Lung (tissue), 11 donors: ENCODE measurements at regions not wholly inside any gene's neighbourhood (a gene's known extent, or its start where the extent isn't known, plus 50 kb on each side); places are given as distances from the start of the nearest gene placed in this dataset.

ENCODE experiments used
- ATAC-seq: fragments of 200-7000 bp; cut with Tn5 transposase; one replicate; pipeline ENCODE4 v1.9.1; 2020; ENCODE audit warnings: moderate number of reproducible peaks; ENCODE audit not compliant: insufficient read depth, low FRiP score
- DNase-seq, 3 donors: peaks; one replicate each; pipeline ENCODE4 v3.0.0-alpha.2; 2013 to 2017
- H3K27ac ChIP-seq, 2 donors: one replicate each; pipeline ENCODE4 v1.5.1; 2013; ENCODE audit warnings: mild to moderate bottlenecking in 2 of 2, moderate library complexity in 2 of 2, control low read depth in 1 of 2, inconsistent platforms in 1 of 2, low read depth in 1 of 2, low read length in 1 of 2
- H3K27me3 ChIP-seq, 3 donors: one replicate each; pipeline ENCODE4 v1.5.1; 2013; ENCODE audit warnings: low read length in 2 of 3; ENCODE audit not compliant: control insufficient read depth in 3 of 3, insufficient read depth in 3 of 3
- H3K36me3 ChIP-seq, 4 donors: one replicate each; pipeline ENCODE4 v1.5.1; 2013; ENCODE audit warnings: low read length in 4 of 4, mild to moderate bottlenecking in 1 of 4, moderate library complexity in 1 of 4; ENCODE audit not compliant: control insufficient read depth in 4 of 4, insufficient read depth in 4 of 4
- H3K4me1 ChIP-seq, 5 donors: one replicate each; pipeline ENCODE4 v1.5.1; 2013; ENCODE audit warnings: low read length in 5 of 5, mild to moderate bottlenecking in 2 of 5, moderate library complexity in 1 of 5; ENCODE audit not compliant: control insufficient read depth in 5 of 5, insufficient read depth in 5 of 5
- H3K4me3 ChIP-seq: one replicate; pipeline ENCODE4 v1.5.1; 2013; ENCODE audit warnings: mild to moderate bottlenecking, control low read depth, moderate library complexity
- H3K9ac ChIP-seq, 2 donors: one replicate each; pipeline ENCODE4 v1.5.1; 2013; ENCODE audit warnings: low read length in 2 of 2, control low read depth in 1 of 2; ENCODE audit not compliant: insufficient read depth in 1 of 2
- H3K9me3 ChIP-seq, 4 donors: one replicate each; pipeline ENCODE4 v1.5.1; 2013; ENCODE audit warnings: low read length in 3 of 4, mild to moderate bottlenecking in 1 of 4, moderate library complexity in 1 of 4; ENCODE audit not compliant: control insufficient read depth in 4 of 4, insufficient read depth in 3 of 4
- CTCF ChIP-seq: IDR thresholded peaks from 2 replicates; pipeline ENCODE4 v1.5.1; 2012; ENCODE audit warnings: mild to moderate bottlenecking; ENCODE audit errors: control extremely low read depth, extremely low read depth
- WGBS, 2 donors: extraction: QIAGEN DNeasy Blood & Tissue Kit; methylation state at CpG; one replicate each; pipeline ENCODE4 v1.1.7; 2013; 5-methylcytosine and 5-hydroxymethylcytosine counted together
- donor health status: control.
- donor health status: control.
- donor health status: Bipolar disorder and iron deficiency.
- donor health status: healthy.
- donor health status: DM: yes; HTN: yes; CAD: no.

DNA sequence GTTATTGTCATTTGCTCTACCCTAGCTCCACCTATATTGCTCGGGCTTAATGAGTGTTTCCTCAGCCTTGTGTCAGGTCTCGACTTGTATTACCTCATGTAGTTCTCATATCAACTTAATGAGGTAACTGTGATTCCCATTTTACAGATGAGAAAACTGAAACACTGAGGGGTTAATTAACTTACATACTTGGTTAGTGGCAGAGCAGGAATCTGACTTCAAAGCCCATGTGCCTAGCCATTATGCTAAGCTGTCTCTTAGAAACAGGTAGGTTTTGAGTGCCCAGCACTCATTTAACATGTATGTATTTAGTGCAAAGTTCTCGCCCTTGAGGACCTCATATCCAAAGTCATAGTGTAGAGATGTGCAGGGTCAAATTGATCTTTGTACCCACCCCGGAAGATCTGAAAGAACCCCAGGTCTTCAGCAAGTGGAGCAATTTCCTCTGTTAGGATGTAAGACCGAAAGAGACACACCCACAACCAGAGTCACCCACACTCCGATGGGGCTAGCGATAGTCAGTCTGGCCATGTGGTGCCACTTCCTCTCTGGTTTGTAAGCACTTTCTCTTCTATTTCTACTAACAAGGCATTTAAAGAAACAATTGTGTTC, 121.0 kb upstream of the SLC39A10 start:
- ATAC-seq (peak; percentile 35), DNase-seq (peak in 1 of 3 donors; percentile 39)
- no peak overlapping the region for H3K27ac ChIP-seq
- H3K27me3 ChIP-seq: peaks cover 0 to 4% (median 0%) of the 10 kb centered on the region in 3 donors
- no peak overlapping the region for H3K9ac ChIP-seq
- peaks cover 0 to 38% (median 7%) of the 10 kb centered on the region in 5 donors for H3K4me1 ChIP-seq
- no peaks in the 10 kb centered on the region for H3K9me3 ChIP-seq
- 30 to 57% methylated on average over 7 of the region's 7 CpGs for WGBS, 2 donors
- H3K4me3 ChIP-seq: no peak overlapping the region
- no peak for TF ChIP-seq CTCF
- H3K36me3 ChIP-seq: no peaks in the 10 kb centered on the region

DNA sequence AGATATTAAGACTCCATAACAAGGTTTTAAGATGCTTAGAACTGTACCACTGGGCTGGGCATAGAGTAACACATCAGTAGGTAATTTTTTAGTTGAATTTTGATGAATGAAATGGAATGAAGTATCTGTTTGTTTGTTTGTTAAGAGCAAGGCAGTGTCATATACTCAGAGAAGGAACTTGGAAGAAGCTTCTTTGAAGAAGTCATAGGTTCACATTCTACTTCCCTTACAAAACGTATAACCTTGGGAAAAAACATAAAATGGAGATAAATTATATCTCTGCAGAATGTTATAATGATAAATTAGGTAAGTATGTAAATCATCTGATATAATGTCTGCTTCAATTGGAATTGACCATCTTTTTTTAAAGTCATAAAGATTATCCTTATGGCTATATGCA, 122.1 kb upstream of the SLC39A10 start:
- ATAC-seq (no peak), DNase-seq (no peak)
- Histone ChIP-seq H3K36me3 (no peaks in the 10 kb centered on the region), H3K4me1 (peaks cover 0 to 38% (median 7%) of the 10 kb centered on the region in 5 donors), H3K9me3 (no peaks in the 10 kb centered on the region), H3K4me3 (no peak overlapping the region), H3K27ac (no peak overlapping the region), H3K9ac (no peak overlapping the region), H3K27me3 (peaks cover 0 to 4% (median 0%) of the 10 kb centered on the region in 3 donors)
- 41 to 71% methylated on average over 1 of the region's 1 CpG for WGBS, 2 donors
- no peak for TF ChIP-seq CTCF

DNA sequence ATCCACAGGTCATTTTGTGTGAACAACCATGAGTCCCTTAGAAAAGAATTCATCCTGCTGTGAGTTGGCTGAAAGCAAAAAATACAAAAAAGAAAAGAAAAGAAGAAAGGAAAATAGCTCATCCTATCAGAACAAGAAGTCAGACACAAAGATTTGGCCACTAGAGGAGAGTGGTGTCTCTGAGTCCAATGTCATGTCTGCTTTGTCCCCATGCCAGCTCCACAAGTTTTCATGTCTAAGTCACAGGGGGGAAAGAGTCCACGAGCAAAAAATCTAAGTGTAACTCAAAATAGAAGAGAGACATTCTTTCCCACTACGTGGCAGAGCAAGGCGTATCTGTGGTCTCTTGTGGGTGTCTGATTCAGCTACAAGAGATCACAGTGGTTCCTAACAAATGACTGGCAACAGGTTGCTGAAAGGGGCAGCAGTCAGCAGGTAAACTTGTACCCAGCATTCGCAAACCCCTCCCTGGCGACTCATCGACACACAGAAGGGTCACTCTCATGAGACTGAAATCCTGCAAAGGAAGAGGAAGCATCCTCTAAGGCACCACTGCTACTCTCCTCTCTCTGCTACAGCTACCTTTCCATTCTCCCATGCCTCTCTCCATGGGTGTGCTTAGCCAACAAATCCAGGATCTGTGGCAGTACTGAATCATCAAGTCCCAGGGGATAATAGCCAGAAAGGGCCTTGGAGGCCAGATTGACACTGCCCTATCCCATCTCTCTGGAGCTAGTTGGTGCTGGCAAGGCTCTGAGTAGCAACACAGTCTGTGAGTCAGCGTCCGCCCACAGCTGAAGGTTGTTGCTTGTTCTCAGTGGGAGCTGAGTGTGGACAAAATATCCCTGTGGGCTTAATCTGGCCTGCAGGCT, 123.0 kb upstream of the SLC39A10 start:
- peak overlapping the region in 1 of 2 donors; percentile 48 for H3K27ac ChIP-seq
- peaks cover 0 to 4% (median 0%) of the 10 kb centered on the region in 3 donors for H3K27me3 ChIP-seq
- 50 to 65% methylated on average over 8 of the region's 8 CpGs for WGBS, 2 donors
- no peak for TF ChIP-seq CTCF
- no peak overlapping the region for H3K9ac ChIP-seq
- DNase-seq: peak in 2 of 3 donors; percentile 22 to 30
- H3K4me3 ChIP-seq: no peak overlapping the region
- H3K9me3 ChIP-seq: no peaks in the 10 kb centered on the region
- H3K4me1 ChIP-seq: peaks cover 0 to 38% (median 7%) of the 10 kb centered on the region in 5 donors
- H3K36me3 ChIP-seq: no peaks in the 10 kb centered on the region
- peak; percentile 83 for ATAC-seq
